ENCODE measurements at regions not wholly inside any gene's neighbourhood (a gene's known extent, or its start where the extent isn't known, plus 50 kb on each side); places are given as distances from the start of the nearest gene placed in this dataset.
A peak's percentile ranks its signal among the peaks of the same experiment; 100 is the strongest.
"Not testable (repeated sequence)": the region's sequence is repeated elsewhere in the genome, so short reads cannot be mapped to it uniquely, and the experiment has no call there.

DNA sequence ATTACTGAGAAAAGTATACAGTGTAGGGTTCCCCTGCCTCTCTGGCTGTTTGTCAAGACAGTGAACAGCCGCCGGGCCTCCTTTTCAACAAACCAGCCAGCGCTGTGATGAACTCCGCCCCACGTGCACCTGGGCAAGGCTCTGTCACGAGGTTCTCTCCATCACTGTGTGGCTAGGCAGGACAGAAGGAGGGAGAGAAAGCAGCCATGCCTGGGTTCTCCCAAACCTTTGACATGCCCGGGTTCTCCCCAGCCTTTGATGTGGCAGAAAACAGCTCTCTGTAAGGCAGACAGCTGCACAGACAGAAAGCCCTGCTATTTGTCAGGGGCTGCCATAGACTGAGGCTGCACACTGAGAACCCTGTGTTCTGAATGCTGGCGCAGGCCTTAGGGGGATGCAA, 101.4 kb upstream of the TRPM1 start:
- 69% methylated on average over 8 of the region's 8 CpGs for WGBS
- Histone ChIP-seq H3K4me1 (ENCODE audit: insufficient read depth) (no peaks in the 10 kb centered on the region), H3K36me3 (ENCODE audit: insufficient read depth) (no peaks in the 10 kb centered on the region), H3K27ac (ENCODE audit: low read depth) (no peak overlapping the region), H3K4me3 (ENCODE audit: low read depth, low read length) (no peak overlapping the region)
- no peak for DNase-seq (ENCODE audit: extremely low spot score)

DNA sequence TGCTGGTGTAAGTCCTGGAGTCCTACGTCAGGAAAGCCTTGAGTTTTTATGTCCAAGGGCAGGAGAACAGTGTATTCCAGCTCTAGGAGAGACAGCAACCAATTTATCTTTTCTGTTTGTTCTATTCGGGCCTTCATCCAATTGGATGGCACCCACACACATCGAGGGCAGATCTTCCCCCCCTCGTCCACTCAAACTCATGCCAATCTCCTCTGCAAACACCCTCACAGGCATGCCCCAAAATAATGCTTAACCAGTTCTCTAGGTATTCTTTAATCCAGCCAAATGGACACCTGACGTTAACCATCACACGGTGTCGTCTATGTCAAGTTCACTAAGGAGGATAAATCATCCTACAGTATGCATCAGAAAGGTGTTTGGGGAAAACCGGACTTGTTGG, 102.5 kb upstream of the TRPM1 start:
- Histone ChIP-seq H3K4me1 (ENCODE audit: insufficient read depth) (no peaks in the 10 kb centered on the region), H3K4me3 (ENCODE audit: low read depth, low read length) (no peak overlapping the region), H3K36me3 (ENCODE audit: insufficient read depth) (no peaks in the 10 kb centered on the region), H3K27ac (ENCODE audit: low read depth) (no peak overlapping the region)
- no peak for DNase-seq (ENCODE audit: extremely low spot score)
- 83% methylated on average over 8 of the region's 8 CpGs for WGBS

DNA sequence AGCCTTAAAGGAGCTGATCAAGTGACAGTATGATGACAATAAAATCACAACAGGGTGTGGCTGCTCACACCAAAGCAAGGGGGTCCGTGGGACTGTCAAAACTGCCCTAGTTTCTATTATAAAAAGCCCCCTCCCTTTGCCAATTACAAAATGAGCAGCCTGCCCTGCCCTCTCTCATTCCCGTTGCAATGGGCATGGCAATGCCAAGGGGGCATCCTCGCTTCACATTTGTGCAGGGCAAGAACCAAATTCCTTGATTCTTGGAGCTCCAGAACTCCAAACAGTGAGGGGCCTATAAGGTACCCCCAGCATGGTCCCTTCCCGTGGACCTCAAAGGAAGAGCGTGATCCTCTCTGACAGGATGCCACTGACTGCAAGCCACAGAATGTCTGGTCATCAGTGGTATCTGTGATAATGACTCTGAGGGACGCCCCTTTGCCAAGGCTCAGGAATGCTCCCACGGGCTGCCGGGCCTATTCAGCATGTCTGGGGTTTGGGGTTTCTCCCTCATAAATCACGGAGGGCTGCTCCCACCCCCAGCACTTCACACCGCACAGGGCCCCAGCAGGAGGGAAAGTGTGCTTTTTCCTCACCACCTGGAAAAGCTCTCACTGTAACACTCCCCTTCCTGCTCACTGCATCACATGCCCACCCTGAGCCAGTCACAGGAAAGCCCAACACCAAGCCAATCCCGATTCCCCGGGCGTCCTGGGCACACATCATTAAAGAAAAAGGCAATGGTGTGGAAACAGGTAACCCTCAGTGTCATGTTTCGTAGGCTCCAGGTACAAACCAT, 105.1 kb upstream of the TRPM1 start:
- Histone ChIP-seq H3K4me1 (ENCODE audit: insufficient read depth) (no peaks in the 10 kb centered on the region), H3K4me3 (ENCODE audit: low read depth, low read length) (no peak overlapping the region), H3K36me3 (ENCODE audit: insufficient read depth) (no peaks in the 10 kb centered on the region), H3K27ac (ENCODE audit: low read depth) (no peak overlapping the region)
- DNase-seq (ENCODE audit: extremely low spot score) = no peak
- WGBS = 64% methylated on average over 14 of the region's 14 CpGs

GRCh38 chr15:31207246-31207645, 105.7 kb upstream of the TRPM1 start:
- 95% methylated on average over 2 of the region's 2 CpGs for WGBS
- Histone ChIP-seq H3K36me3 (ENCODE audit: insufficient read depth) (no peaks in the 10 kb centered on the region), H3K4me1 (ENCODE audit: insufficient read depth) (no peaks in the 10 kb centered on the region), H3K27ac (ENCODE audit: low read depth) (no peak overlapping the region), H3K4me3 (ENCODE audit: low read depth, low read length) (no peak overlapping the region)
- DNase-seq (ENCODE audit: extremely low spot score) = no peak

GRCh38 chr15:31207861-31208260, 106.3 kb upstream of the TRPM1 start:
- H3K4me1 ChIP-seq (ENCODE audit: insufficient read depth); H3K27ac ChIP-seq (ENCODE audit: low read depth); H3K36me3 ChIP-seq (ENCODE audit: insufficient read depth); DNase-seq (ENCODE audit: extremely low spot score); H3K4me3 ChIP-seq (ENCODE audit: low read depth, low read length): not testable (repeated sequence)
- WGBS = 96% methylated on average over 1 of the region's 1 CpG

- Histone ChIP-seq H3K27ac (ENCODE audit: low read depth) (no peak overlapping the region), H3K36me3 (ENCODE audit: insufficient read depth) (no peaks in the 10 kb centered on the region)
- WGBS = 83% methylated on average over 3 of the region's 3 CpGs
Measured at GRCh38 chr15:31208817-31209216, 107.3 kb upstream of the TRPM1 start.

DNA sequence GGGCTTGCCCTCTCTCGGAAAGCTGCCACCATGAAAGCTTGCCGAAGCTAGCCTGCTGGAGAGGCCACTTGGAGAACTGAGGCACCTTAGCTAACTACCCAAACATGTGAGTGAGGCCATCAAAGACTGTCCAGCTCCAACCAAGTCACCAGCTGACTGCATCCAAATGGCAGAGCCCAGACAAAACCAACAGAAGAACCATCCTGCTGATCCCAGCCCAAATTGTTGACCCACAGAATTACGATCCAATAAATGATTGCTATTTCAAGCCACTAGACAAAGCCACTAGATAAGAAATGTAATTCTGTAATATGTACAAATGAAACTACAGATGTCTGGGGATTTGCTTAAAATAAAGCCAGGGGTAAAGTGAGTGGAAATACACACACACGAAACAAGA, 109.8 kb upstream of the TRPM1 start:
- Histone ChIP-seq H3K36me3 (ENCODE audit: insufficient read depth) (no peaks in the 10 kb centered on the region), H3K4me1 (ENCODE audit: insufficient read depth) (no peaks in the 10 kb centered on the region), H3K27ac (ENCODE audit: low read depth) (no peak overlapping the region), H3K4me3 (ENCODE audit: low read depth, low read length) (no peak overlapping the region)
- 95% methylated on average over 4 of the region's 4 CpGs for whole genome bisulfite sequencing
- no peak for DNase-seq (ENCODE audit: extremely low spot score)

More at GRCh38 chr15:31208817-31209216, 107.3 kb upstream of the TRPM1 start:
- no peak for DNase-seq (ENCODE audit: extremely low spot score)
- no peak overlapping the region for H3K4me3 ChIP-seq (ENCODE audit: low read depth, low read length)
- no peaks in the 10 kb centered on the region for H3K4me1 ChIP-seq (ENCODE audit: insufficient read depth)

DNA sequence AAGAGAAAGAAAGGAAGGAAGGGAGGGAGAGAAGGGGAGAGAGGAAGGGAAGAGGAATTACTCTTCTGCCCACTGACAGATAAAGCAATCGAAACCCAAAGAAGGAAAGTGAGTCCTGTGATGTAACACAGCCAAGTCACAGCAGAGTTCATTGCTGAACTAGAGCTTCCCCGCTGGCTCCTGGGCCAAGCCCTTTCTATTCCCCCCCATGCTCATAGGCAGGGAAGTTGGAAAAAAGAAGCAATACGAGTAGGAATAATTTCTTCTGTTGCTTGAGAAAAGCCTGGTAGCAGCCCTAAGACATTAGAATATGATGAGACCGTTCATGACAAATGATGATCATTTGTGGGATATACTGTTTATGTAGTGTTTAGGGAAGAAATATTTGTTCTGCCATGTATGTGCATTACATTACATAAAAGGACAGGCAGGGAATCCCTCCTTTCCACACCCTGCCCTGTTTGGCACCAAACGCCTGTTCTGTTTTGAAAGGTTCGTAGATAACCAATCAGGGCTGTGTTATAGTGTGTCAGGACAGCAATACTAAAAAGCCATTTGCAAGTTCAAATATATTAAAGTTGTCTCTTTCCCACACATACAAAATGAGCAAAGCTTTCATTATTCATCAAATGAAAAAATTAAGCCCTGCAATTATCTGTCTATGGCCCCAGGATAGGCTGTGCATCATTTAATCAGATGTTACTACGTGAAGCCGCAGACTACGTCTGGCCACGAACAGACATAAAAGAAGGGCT, 111.0 kb upstream of the TRPM1 start:
- H3K36me3 ChIP-seq (ENCODE audit: insufficient read depth) = no peaks in the 10 kb centered on the region
- no peak overlapping the region for H3K4me3 ChIP-seq (ENCODE audit: low read depth, low read length)
- H3K27ac ChIP-seq (ENCODE audit: low read depth) = no peak overlapping the region
- no peak for DNase-seq (ENCODE audit: extremely low spot score)
- no peaks in the 10 kb centered on the region for H3K4me1 ChIP-seq (ENCODE audit: insufficient read depth)
- WGBS = 38% methylated on average over 10 of the region's 10 CpGs

DNA sequence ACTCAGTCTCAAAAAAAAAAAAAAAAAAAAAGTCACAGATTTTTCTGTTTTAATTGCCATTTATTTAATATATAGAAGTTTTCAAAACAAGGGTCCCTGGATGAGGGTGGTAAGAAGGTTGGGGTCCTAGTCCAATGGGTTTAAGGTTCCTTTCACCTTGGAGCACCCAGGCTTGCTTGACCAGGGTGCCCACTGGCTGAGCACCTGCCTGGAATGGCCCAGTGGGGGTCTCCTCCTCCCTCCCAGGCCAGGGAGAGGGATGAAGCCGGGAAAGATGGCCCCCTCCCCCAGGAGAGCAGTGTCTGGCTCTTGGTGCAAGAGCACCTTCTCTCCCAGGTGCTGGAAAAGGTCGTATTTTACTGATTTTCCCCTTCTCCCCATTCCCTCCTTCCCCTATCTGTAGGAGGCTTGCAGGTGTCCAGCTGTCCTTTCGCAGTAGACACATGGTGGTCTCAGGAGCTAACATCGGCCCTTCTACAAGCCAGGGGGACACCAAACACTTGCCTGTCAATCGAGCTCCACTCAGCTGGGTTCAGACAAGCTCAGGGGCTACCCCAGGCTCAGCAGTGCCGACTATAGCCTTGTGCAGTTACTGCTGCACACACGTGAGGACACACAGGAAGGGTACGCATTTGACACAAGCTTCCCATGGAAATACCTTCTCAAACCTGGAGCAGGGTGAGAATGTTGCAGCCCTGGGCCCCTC, 112.3 kb upstream of the KLF13 start:
- Histone ChIP-seq H3K4me1 (ENCODE audit: insufficient read depth) (no peaks in the 10 kb centered on the region), H3K27ac (ENCODE audit: low read depth) (no peak overlapping the region), H3K4me3 (ENCODE audit: low read depth, low read length) (no peak overlapping the region), H3K36me3 (ENCODE audit: insufficient read depth) (no peaks in the 10 kb centered on the region)
- no peak for DNase-seq (ENCODE audit: extremely low spot score)
- 89% methylated on average over 8 of the region's 8 CpGs for WGBS

DNA sequence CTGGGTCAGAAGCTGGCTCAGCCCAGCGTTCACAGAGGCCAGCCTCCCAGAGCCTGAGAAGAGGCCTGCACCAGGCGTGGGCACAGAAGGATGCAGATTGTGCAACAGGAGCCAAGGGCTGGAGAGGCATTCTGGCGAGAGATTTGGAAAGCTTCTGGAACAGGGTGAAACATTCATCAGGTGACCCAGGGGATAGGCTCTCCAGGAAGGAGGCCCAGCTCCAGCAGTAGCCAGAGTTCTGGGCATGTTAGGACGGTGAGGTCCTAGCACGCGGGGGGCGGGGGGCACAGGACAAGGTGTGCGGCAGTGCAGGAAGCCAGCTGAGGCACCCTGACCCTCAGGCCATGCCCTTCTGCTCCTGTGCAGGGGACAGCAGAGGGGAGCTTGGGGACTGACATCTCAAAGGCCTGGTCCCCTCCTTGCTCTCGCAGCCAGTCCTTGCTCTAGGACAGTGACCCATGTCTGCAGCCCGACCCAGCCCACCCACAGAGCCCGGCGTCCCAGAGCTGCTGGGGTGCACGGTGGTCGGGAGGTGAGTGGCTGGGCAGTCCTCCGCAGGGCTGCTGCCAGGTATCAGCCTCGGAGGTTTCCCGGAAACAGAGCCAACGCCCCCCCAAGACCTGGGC, 111.7 kb upstream of the KLF13 start:
- peak overlapping the region; percentile 51 for H3K4me3 ChIP-seq (ENCODE audit: low read depth, low read length)
- no peaks in the 10 kb centered on the region for H3K36me3 ChIP-seq (ENCODE audit: insufficient read depth)
- WGBS = 55% methylated on average over 18 of the region's 18 CpGs
- DNase-seq (ENCODE audit: extremely low spot score) = no peak
- peak overlapping the region; percentile 86 for H3K27ac ChIP-seq (ENCODE audit: low read depth)
- H3K4me1 ChIP-seq (ENCODE audit: insufficient read depth) = no peaks in the 10 kb centered on the region

GRCh38 chr15:31215490-31216214, 111.0 kb upstream of the KLF13 start:
- Histone ChIP-seq H3K36me3 (ENCODE audit: insufficient read depth) (no peaks in the 10 kb centered on the region), H3K4me3 (ENCODE audit: low read depth, low read length) (peak overlapping the region; percentile 51), H3K27ac (ENCODE audit: low read depth) (peak overlapping the region; percentile 86), H3K4me1 (ENCODE audit: insufficient read depth) (no peaks in the 10 kb centered on the region)
- WGBS = 3% methylated on average over 75 of the region's 75 CpGs
- no peak for DNase-seq (ENCODE audit: extremely low spot score)

DNA sequence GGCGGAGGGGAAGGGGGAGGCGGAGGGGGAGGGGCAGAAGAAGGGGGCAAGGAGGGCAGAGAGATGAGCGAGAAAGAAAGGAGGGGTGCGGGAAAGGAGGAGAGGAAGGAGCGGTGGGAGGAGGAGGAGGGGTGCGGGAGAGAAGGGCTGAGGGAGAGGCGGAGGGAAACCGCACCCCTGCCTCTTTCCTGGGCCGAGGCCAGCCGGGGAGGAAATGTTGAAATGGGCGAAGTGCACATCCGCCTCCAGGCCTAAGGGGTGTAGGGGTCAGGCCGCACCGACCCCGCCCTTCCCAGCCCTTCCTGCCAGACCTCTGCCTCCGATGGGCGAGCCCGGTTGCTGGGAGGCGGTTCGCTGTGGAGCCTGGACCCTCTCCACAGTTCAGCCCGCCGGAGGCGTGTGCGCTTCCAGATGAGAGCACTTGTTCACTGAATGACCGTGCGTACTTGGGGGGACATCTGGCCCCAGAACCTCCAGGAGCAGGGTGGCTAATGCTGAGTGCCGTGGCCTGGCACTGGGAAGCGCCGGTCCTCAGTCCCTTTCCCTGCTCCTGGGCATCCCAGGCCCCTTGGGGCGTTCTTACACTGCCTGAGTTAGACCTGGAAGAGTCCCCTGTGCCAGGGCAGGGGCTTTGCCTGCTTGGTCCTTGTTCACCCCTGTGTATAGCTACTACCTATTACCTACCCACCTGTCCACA, 110.3 kb upstream of the KLF13 start:
- DNase-seq (ENCODE audit: extremely low spot score) = no peak
- H3K4me3 ChIP-seq (ENCODE audit: low read depth, low read length) = peak overlapping the region; percentile 51
- H3K36me3 ChIP-seq (ENCODE audit: insufficient read depth) = no peaks in the 10 kb centered on the region
- 16% methylated on average over 30 of the region's 30 CpGs for WGBS
- H3K27ac ChIP-seq (ENCODE audit: low read depth) = peak overlapping the region; percentile 84
- no peaks in the 10 kb centered on the region for H3K4me1 ChIP-seq (ENCODE audit: insufficient read depth)

Measured in urinary bladder (tissue), 3 donors.